SK-N-SH treated with all-trans-retinoic acid at 6 μM for 48 hours (cell line): ENCODE measurements at regions not wholly inside any gene's neighbourhood (a gene's known extent, or its start where the extent isn't known, plus 50 kb on each side); places are given as distances from the start of the nearest gene placed in this dataset.
"Not testable (repeated sequence)": the region's sequence is repeated elsewhere in the genome, so short reads cannot be mapped to it uniquely, and the experiment has no call there.

ENCODE experiments used
- ATAC-seq: fragments of 200-7000 bp; cut with Tn5 transposase; 3 replicates; pipeline ENCODE4 v1.9.1; 2020; ENCODE audit warnings: mild to moderate bottlenecking, moderate library complexity
- BACH2 ChIP-seq: fragments of 250-450 bp; sonication (Bioruptor Pico); IDR thresholded peaks from 2 replicates; pipeline ENCODE4 v1.9.0; 2021; ENCODE audit warnings: mild to moderate bottlenecking, borderline replicate concordance
- CSDC2 ChIP-seq: fragments of 250-450 bp; sonication (Bioruptor Pico); IDR thresholded peaks from 2 replicates; pipeline ENCODE4 v1.5.0; 2020; ENCODE audit warnings: mild to moderate bottlenecking, moderate library complexity
- ESRRG ChIP-seq: fragments of 250-450 bp; sonication (Bioruptor Pico); IDR thresholded peaks from 2 replicates; pipeline ENCODE4 v1.6.1; 2021; ENCODE audit warnings: mild to moderate bottlenecking
- GLIS3 ChIP-seq: fragments of 250-450 bp; sonication (Bioruptor Pico); IDR thresholded peaks from 2 replicates; pipeline ENCODE4 v1.5.0; 2020; ENCODE audit warnings: mild to moderate bottlenecking, moderate library complexity
- ISL1 ChIP-seq: fragments of 250-450 bp; sonication (Bioruptor Pico); IDR thresholded peaks from 2 replicates; pipeline ENCODE4 v2.1.2; 2022; ENCODE audit warnings: mild to moderate bottlenecking, moderate library complexity
- OSR1 ChIP-seq: fragments of 250-450 bp; sonication (Bioruptor Pico); IDR thresholded peaks from 2 replicates; pipeline ENCODE4 v1.8.0; 2022; ENCODE audit warnings: moderate library complexity, mild to moderate bottlenecking, inconsistent platforms
- PPARA ChIP-seq: fragments of 250-450 bp; sonication (Bioruptor Pico); IDR thresholded peaks from 2 replicates; pipeline ENCODE4 v1.5.0; 2020; ENCODE audit warnings: mild to moderate bottlenecking, borderline replicate concordance
- RARB ChIP-seq: fragments of 250-450 bp; sonication (Bioruptor Pico); IDR thresholded peaks from 2 replicates; pipeline ENCODE4 v1.8.0; 2021; ENCODE audit warnings: mild to moderate bottlenecking, moderate library complexity
- SNAI2 ChIP-seq: fragments of 250-450 bp; sonication (Bioruptor Pico); IDR thresholded peaks from 2 replicates; pipeline ENCODE4 v1.5.0; 2020; ENCODE audit warnings: mild to moderate bottlenecking, moderate library complexity
- TCF4 ChIP-seq: fragments of 250-450 bp; sonication (Bioruptor Pico); IDR thresholded peaks from 2 replicates; pipeline ENCODE4 v1.8.0; 2021; ENCODE audit warnings: mild to moderate bottlenecking, moderate library complexity, borderline replicate concordance
- TOX ChIP-seq: fragments of 250-450 bp; sonication (Bioruptor Pico); IDR thresholded peaks from 2 replicates; pipeline ENCODE4 v1.8.0; 2021; ENCODE audit warnings: mild to moderate bottlenecking, moderate library complexity, borderline replicate concordance
- ZC3H10 ChIP-seq: fragments of 250-450 bp; sonication (Bioruptor Pico); IDR thresholded peaks from 2 replicates; pipeline ENCODE4 v1.5.1; 2021; ENCODE audit warnings: mild to moderate bottlenecking, moderate library complexity
- ZFP3 ChIP-seq: fragments of 250-450 bp; sonication (Bioruptor Pico); IDR thresholded peaks from 2 replicates; pipeline ENCODE4 v1.5.0; 2020; ENCODE audit warnings: mild to moderate bottlenecking, moderate library complexity
- ZFP30 ChIP-seq: fragments of 450-650 bp; formaldehyde crosslinking; IDR thresholded peaks from 2 replicates; pipeline ENCODE4 v1.5.0; 2022; ENCODE audit warnings: mild to moderate bottlenecking, moderate library complexity
- ZNF565 ChIP-seq: fragments of 450-650 bp; formaldehyde crosslinking; conservative IDR thresholded peaks from 2 replicates; pipeline ENCODE4 v1.5.0; 2020; ENCODE audit warnings: low read depth, mild to moderate bottlenecking, moderate library complexity
- ZNF70 ChIP-seq: fragments of 450-650 bp; formaldehyde crosslinking; IDR thresholded peaks from 2 replicates; pipeline ENCODE4 v1.5.0; 2020; ENCODE audit warnings: mild to moderate bottlenecking, moderate library complexity
- ZNF8 ChIP-seq: fragments of 450-650 bp; formaldehyde crosslinking; IDR thresholded peaks from 2 replicates; pipeline ENCODE4 v1.5.0; 2020; ENCODE audit warnings: mild to moderate bottlenecking, moderate library complexity
- TF ChIP-seq, protein P1 (sequence below): fragments of 250-450 bp; sonication (Bioruptor Pico); IDR thresholded peaks from 2 replicates; pipeline ENCODE4 v1.8.0; 2021; ENCODE audit warnings: low read depth, mild to moderate bottlenecking, moderate library complexity, borderline replicate concordance
- TF ChIP-seq, protein P2 (sequence below): fragments of 250-450 bp; sonication (Bioruptor Pico); IDR thresholded peaks from 2 replicates; pipeline ENCODE4 v1.5.0; 2020; ENCODE audit warnings: mild to moderate bottlenecking, moderate library complexity
- TF ChIP-seq, protein P3 (sequence below): fragments of 250-450 bp; sonication (Bioruptor Pico); IDR thresholded peaks from 2 replicates; pipeline ENCODE4 v1.8.0; 2020; ENCODE audit warnings: mild to moderate bottlenecking, moderate library complexity, borderline replicate concordance

DNA sequence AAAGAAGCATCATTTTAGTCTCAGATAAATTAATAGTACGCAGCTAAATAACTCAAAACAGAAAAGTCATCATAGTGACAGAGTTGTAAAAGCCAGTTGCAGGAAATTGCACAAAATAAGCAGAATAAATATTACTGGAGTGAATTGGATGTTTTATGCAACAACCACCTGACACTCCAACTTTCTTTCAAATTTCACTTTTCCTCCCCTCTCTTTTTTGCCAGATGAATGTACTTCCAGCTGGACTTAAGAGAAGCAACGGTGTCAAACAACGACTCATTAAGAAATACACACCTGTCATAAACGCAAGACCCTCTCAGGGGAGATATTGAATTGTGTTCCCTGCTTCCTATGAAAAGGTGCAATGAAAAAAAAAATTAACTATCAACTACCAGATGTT is 120.2 kb upstream of the HCCS start (continued):
- TF ChIP-seq ZFP3 (no peak), ISL1 (CRISPR knock-in tag) (no peak), OSR1 (CRISPR knock-in tag) (no peak), ZC3H10 (CRISPR knock-in tag) (no peak)

DNA sequence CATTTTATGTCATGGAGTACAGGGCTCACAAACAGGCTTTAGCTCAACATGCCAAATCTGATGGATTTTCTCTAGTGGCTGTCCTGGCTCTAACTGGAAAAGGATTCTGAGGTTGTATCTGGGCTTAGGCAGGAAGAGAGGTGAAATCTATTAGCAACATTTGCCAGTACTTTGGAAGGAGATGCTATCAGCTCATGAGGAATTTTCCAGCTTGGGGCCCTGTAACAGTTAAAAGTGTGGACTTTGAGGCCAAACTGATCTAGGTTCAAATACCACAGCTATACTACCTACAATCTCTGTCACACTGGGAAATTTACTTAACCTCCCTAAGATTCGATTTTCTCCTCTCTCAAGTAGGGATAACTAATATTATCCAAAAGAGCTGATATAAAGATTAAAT is 119.0 kb upstream of the HCCS start:
- no peak for ATAC-seq
- TF ChIP-seq BACH2 (CRISPR knock-in tag) (no peak), GLIS3 (CRISPR knock-in tag) (no peak), ISL1 (CRISPR knock-in tag) (no peak), TCF4 (CRISPR knock-in tag) (no peak), OSR1 (CRISPR knock-in tag) (no peak), ZFP3 (no peak), SNAI2 (CRISPR knock-in tag) (no peak), CSDC2 (CRISPR knock-in tag) (no peak), ZNF70 (CRISPR knock-in tag) (no peak), ZFP30 (CRISPR knock-in tag) (no peak), ZNF8 (CRISPR knock-in tag) (no peak), TOX (no peak)
- TF ChIP-seq, protein P1, sequence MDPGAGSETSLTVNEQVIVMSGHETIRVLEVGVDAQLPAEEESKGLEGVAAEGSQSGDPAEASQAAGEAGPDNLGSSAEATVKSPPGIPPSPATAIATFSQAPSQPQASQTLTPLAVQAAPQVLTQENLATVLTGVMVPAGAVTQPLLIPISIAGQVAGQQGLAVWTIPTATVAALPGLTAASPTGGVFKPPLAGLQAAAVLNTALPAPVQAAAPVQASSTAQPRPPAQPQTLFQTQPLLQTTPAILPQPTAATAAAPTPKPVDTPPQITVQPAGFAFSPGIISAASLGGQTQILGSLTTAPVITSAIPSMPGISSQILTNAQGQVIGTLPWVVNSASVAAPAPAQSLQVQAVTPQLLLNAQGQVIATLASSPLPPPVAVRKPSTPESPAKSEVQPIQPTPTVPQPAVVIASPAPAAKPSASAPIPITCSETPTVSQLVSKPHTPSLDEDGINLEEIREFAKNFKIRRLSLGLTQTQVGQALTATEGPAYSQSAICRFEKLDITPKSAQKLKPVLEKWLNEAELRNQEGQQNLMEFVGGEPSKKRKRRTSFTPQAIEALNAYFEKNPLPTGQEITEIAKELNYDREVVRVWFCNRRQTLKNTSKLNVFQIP (CRISPR knock-in tag): no peak
- TF ChIP-seq, protein P2, sequence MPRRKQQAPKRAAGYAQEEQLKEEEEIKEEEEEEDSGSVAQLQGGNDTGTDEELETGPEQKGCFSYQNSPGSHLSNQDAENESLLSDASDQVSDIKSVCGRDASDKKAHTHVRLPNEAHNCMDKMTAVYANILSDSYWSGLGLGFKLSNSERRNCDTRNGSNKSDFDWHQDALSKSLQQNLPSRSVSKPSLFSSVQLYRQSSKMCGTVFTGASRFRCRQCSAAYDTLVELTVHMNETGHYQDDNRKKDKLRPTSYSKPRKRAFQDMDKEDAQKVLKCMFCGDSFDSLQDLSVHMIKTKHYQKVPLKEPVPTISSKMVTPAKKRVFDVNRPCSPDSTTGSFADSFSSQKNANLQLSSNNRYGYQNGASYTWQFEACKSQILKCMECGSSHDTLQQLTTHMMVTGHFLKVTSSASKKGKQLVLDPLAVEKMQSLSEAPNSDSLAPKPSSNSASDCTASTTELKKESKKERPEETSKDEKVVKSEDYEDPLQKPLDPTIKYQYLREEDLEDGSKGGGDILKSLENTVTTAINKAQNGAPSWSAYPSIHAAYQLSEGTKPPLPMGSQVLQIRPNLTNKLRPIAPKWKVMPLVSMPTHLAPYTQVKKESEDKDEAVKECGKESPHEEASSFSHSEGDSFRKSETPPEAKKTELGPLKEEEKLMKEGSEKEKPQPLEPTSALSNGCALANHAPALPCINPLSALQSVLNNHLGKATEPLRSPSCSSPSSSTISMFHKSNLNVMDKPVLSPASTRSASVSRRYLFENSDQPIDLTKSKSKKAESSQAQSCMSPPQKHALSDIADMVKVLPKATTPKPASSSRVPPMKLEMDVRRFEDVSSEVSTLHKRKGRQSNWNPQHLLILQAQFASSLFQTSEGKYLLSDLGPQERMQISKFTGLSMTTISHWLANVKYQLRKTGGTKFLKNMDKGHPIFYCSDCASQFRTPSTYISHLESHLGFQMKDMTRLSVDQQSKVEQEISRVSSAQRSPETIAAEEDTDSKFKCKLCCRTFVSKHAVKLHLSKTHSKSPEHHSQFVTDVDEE: no peak
- TF ChIP-seq, all 23 proteins: peak for 0

DNA sequence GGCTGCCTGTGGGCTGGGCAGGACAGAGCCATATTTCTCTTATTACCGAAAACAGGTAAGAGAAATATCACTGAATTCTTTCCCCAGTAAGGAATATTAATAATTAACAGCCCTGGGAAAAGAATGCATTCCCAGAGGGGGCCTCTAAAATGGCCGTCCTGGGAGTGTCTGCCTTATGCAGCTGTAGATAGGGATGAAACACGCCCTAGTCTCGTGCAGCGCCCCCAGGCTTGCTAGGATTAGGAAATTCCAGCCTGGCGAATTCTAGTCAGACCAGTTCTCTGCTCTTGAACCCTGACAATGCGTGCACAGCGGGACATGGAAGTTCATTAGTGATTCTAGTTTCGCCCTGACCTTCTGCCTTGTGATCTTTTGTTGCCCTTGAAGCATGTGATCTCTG is 104.1 kb upstream of the HCCS start:
- ATAC-seq: not testable (repeated sequence)

DNA sequence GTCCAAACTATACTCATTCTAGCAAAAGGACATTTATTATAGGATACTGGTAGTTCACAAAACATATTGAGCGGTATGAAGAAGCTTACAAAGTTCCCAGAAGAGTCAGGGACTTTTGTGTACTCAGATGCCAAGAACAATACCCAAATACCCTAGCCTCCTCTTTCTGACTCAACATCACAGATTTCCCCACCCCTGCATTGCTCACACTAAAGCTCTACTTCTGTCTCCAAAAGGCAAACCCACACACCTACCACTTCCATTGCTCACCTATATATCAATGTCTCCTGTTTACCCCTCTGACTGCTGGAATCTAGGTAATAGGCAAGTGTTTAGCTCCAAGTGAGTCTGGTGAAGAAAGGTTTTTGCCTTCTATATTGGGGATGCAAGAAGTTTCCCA is 100.7 kb upstream of the HCCS start:
- ATAC-seq: no peak
- TF ChIP-seq, protein P3, sequence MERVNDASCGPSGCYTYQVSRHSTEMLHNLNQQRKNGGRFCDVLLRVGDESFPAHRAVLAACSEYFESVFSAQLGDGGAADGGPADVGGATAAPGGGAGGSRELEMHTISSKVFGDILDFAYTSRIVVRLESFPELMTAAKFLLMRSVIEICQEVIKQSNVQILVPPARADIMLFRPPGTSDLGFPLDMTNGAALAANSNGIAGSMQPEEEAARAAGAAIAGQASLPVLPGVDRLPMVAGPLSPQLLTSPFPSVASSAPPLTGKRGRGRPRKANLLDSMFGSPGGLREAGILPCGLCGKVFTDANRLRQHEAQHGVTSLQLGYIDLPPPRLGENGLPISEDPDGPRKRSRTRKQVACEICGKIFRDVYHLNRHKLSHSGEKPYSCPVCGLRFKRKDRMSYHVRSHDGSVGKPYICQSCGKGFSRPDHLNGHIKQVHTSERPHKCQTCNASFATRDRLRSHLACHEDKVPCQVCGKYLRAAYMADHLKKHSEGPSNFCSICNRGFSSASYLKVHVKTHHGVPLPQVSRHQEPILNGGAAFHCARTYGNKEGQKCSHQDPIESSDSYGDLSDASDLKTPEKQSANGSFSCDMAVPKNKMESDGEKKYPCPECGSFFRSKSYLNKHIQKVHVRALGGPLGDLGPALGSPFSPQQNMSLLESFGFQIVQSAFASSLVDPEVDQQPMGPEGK (CRISPR knock-in tag): no peak
- no peak for TF ChIP-seq CSDC2 (CRISPR knock-in tag)
- no peak for TF ChIP-seq RARB (CRISPR knock-in tag)
- no peak for TF ChIP-seq ESRRG (CRISPR knock-in tag)
- TF ChIP-seq ZNF8 (CRISPR knock-in tag): no peak
- no peak for TF ChIP-seq ZNF565
- no peak for TF ChIP-seq ZNF70 (CRISPR knock-in tag)
- TF ChIP-seq, protein P2: no peak
- TF ChIP-seq PPARA (CRISPR knock-in tag): no peak
- no peak for TF ChIP-seq ZFP30 (CRISPR knock-in tag)
- no peak for TF ChIP-seq GLIS3 (CRISPR knock-in tag)
- TF ChIP-seq ZC3H10 (CRISPR knock-in tag): no peak
